Chondrocyte (in vitro differentiated cells): ENCODE measurements at regions not wholly inside any gene's neighbourhood (a gene's known extent, or its start where the extent isn't known, plus 50 kb on each side); places are given as distances from the start of the nearest gene placed in this dataset.

Source experiments
- DNase-seq: peaks from one replicate; pipeline ENCODE4 v3.0.0; 2021; ENCODE audit warnings: mixed read lengths, low spot score
- H3K27ac Mint-ChIP-seq: one replicate; pipeline ENCODE4 v1.8.0; 2021; ENCODE audit warnings: mild to moderate bottlenecking, moderate library complexity, mixed read lengths; ENCODE audit not compliant: unreplicated experiment
- H3K27me3 Mint-ChIP-seq: 2 replicates; pipeline ENCODE4 v1.8.0; 2021; ENCODE audit warnings: low read depth, mixed read lengths
- H3K36me3 Mint-ChIP-seq: 2 replicates; pipeline ENCODE4 v1.8.0; 2021; ENCODE audit warnings: low read depth, mixed read lengths
- H3K4me1 Mint-ChIP-seq: 2 replicates; pipeline ENCODE4 v1.8.0; 2021; ENCODE audit warnings: low read depth, mild to moderate bottlenecking, mixed read lengths
- H3K4me3 Mint-ChIP-seq: one replicate; pipeline ENCODE4 v1.8.0; 2021; ENCODE audit warnings: mild to moderate bottlenecking, moderate library complexity, mixed read lengths; ENCODE audit not compliant: unreplicated experiment
- H3K9me3 Mint-ChIP-seq: 2 replicates; pipeline ENCODE4 v1.8.0; 2021; ENCODE audit warnings: low read depth, mixed read lengths
- CTCF ChIP-seq: fragments of 200-600 bp; sonication (generic); IDR thresholded peaks from 2 replicates; pipeline ENCODE4 v1.5.0; 2021; ENCODE audit warnings: antibody characterized with exemption, mild to moderate bottlenecking, moderate library complexity

GRCh38 chr12:24431872-24432271 is 482.4 kb upstream of the SOX5 start:
- no peaks in the 10 kb centered on the region for H3K36me3 Mint-ChIP-seq
- H3K4me3 Mint-ChIP-seq = no peak overlapping the region
- H3K27ac Mint-ChIP-seq = no peak overlapping the region
- no peak for TF ChIP-seq CTCF
- DNase-seq = no peak
- no peaks in the 10 kb centered on the region for H3K27me3 Mint-ChIP-seq
- H3K9me3 Mint-ChIP-seq = peaks cover 4% of the 10 kb centered on the region
- H3K4me1 Mint-ChIP-seq = peaks cover 12% of the 10 kb centered on the region

- no peak for DNase-seq
- Mint-ChIP-seq H3K4me1 (peaks cover 30% of the 10 kb centered on the region), H3K4me3 (no peak overlapping the region), H3K27me3 (no peaks in the 10 kb centered on the region), H3K27ac (peak overlapping the region; percentile 1), H3K9me3 (peaks cover 3% of the 10 kb centered on the region), H3K36me3 (no peaks in the 10 kb centered on the region)
- no peak for TF ChIP-seq CTCF
Observed at GRCh38 chr12:24427776-24428175, 478.3 kb upstream of the SOX5 start.

GRCh38 chr12:24425601-24425970 is 476.1 kb upstream of the SOX5 start:
- Mint-ChIP-seq H3K27ac (peak overlapping the region; percentile 90), H3K9me3 (peaks cover 10% of the 10 kb centered on the region), H3K4me1 (peaks cover 30% of the 10 kb centered on the region), H3K4me3 (no peak overlapping the region), H3K27me3 (no peaks in the 10 kb centered on the region), H3K36me3 (no peaks in the 10 kb centered on the region)
- DNase-seq = no peak
- no peak for TF ChIP-seq CTCF

- Mint-ChIP-seq H3K27me3 (no peaks in the 10 kb centered on the region), H3K27ac (peak overlapping the region; percentile 18), H3K4me3 (no peak overlapping the region), H3K4me1 (peaks cover 30% of the 10 kb centered on the region), H3K36me3 (no peaks in the 10 kb centered on the region), H3K9me3 (peaks cover 10% of the 10 kb centered on the region)
- no peak for TF ChIP-seq CTCF
- DNase-seq = no peak
Observed at GRCh38 chr12:24424889-24425600, 475.6 kb upstream of the SOX5 start.

- H3K9me3 Mint-ChIP-seq = peaks cover 10% of the 10 kb centered on the region
- H3K4me3 Mint-ChIP-seq = no peak overlapping the region
- H3K27me3 Mint-ChIP-seq = no peaks in the 10 kb centered on the region
- no peak for TF ChIP-seq CTCF
- no peaks in the 10 kb centered on the region for H3K36me3 Mint-ChIP-seq
- peaks cover 30% of the 10 kb centered on the region for H3K4me1 Mint-ChIP-seq
- no peak overlapping the region for H3K27ac Mint-ChIP-seq
- no peak for DNase-seq
Observed at GRCh38 chr12:24424376-24424775, 474.9 kb upstream of the SOX5 start.
